DND-41 (cell line): ENCODE measurements at regions not wholly inside any gene's neighbourhood (a gene's known extent, or its start where the extent isn't known, plus 50 kb on each side); places are given as distances from the start of the nearest gene placed in this dataset.

Experiments used
- CTCF ChIP-seq: IDR thresholded peaks from 2 replicates; pipeline ENCODE4 v1.5.1; 2012; ENCODE audit warnings: borderline replicate concordance, low read length, moderate library complexity, mild to moderate bottlenecking; ENCODE audit not compliant: poor library complexity, severe bottlenecking; ENCODE audit errors: extremely low read depth
- EZH2 ChIP-seq: IDR thresholded peaks from 3 replicates; pipeline ENCODE4 v1.6.1; 2012; ENCODE audit warnings: borderline replicate concordance, low read depth, mild to moderate bottlenecking, moderate library complexity, low read length, inconsistent platforms; ENCODE audit not compliant: severe bottlenecking

- TF ChIP-seq CTCF: no peak
- no peak for TF ChIP-seq EZH2
Measured at GRCh38 chr11:76260296-76260925, 54.1 kb upstream of the WNT11 start.
